ENCODE measurements at regions not wholly inside any gene's neighbourhood (a gene's known extent, or its start where the extent isn't known, plus 50 kb on each side); places are given as distances from the start of the nearest gene placed in this dataset.

GRCh38 chr9:118558891-118559290 lies 810.3 kb downstream of the BRINP1 start:
- no peaks in the 10 kb centered on the region for H3K9me3 ChIP-seq (ENCODE audit: control insufficient read depth in 2 of 3, insufficient read depth in 1 of 3, low read length in 3 of 3)
- FAIRE-seq = no peak

GRCh38 chr9:118561051-118561450 lies 808.2 kb downstream of the BRINP1 start:
- intact Hi-C loops (cut with DNase I) = no loop called here
- Histone ChIP-seq H3K27me3 (ENCODE audit: control insufficient read depth, insufficient read depth, low read length) (no peaks in the 10 kb centered on the region), H3K4me1 (ENCODE audit: control insufficient read depth in 2 of 3, insufficient read depth in 2 of 3, low read depth in 1 of 3, low read length in 3 of 3) (no peaks in the 10 kb centered on the region), H3K36me3 (ENCODE audit: control insufficient read depth in 2 of 3, insufficient read depth in 3 of 3, low read length in 3 of 3) (no peaks in the 10 kb centered on the region), H3K9me3 (ENCODE audit: control insufficient read depth in 2 of 3, insufficient read depth in 1 of 3, low read length in 3 of 3) (no peaks in the 10 kb centered on the region), H3K9ac (ENCODE audit: low read length in 3 of 3) (no peak overlapping the region), H3K4me3 (ENCODE audit: low read length in 3 of 3) (no peak overlapping the region), H3K27ac (ENCODE audit: low read depth in 2 of 2, low read length in 2 of 2) (no peak overlapping the region)
- no peak for DNase-seq
- no peak for FAIRE-seq
- TF ChIP-seq CTCF (IDR thresholded peaks at IDR 0.05; ENCODE audit: borderline replicate concordance, extremely low read depth, insufficient read depth) = no peak

More at GRCh38 chr9:118558891-118559290, 810.3 kb downstream of the BRINP1 start:
- intact Hi-C loops (cut with DNase I) = no loop called here
- Histone ChIP-seq H3K27ac (ENCODE audit: low read depth in 2 of 2, low read length in 2 of 2) (no peak overlapping the region), H3K4me3 (ENCODE audit: low read length in 3 of 3) (no peak overlapping the region), H3K27me3 (ENCODE audit: control insufficient read depth, insufficient read depth, low read length) (no peaks in the 10 kb centered on the region), H3K36me3 (ENCODE audit: control insufficient read depth in 2 of 3, insufficient read depth in 3 of 3, low read length in 3 of 3) (no peaks in the 10 kb centered on the region), H3K4me1 (ENCODE audit: control insufficient read depth in 2 of 3, insufficient read depth in 2 of 3, low read depth in 1 of 3, low read length in 3 of 3) (no peaks in the 10 kb centered on the region), H3K9ac (ENCODE audit: low read length in 3 of 3) (no peak overlapping the region)
- no peak for DNase-seq
- no peak for TF ChIP-seq CTCF (IDR thresholded peaks at IDR 0.05; ENCODE audit: borderline replicate concordance, extremely low read depth, insufficient read depth)

- TF ChIP-seq CTCF (IDR thresholded peaks at IDR 0.05; ENCODE audit: borderline replicate concordance, extremely low read depth, insufficient read depth) = no peak
- DNase-seq (no peak), FAIRE-seq (no peak)
- no peak overlapping the region for H3K9ac ChIP-seq (ENCODE audit: low read length in 3 of 3)
- no peak overlapping the region for H3K27ac ChIP-seq (ENCODE audit: low read depth in 2 of 2, low read length in 2 of 2)
- intact Hi-C loops (cut with DNase I) = no loop called here
- H3K36me3 ChIP-seq (ENCODE audit: control insufficient read depth in 2 of 3, insufficient read depth in 3 of 3, low read length in 3 of 3) = no peaks in the 10 kb centered on the region
- no peaks in the 10 kb centered on the region for H3K4me1 ChIP-seq (ENCODE audit: control insufficient read depth in 2 of 3, insufficient read depth in 2 of 3, low read depth in 1 of 3, low read length in 3 of 3)
- no peaks in the 10 kb centered on the region for H3K9me3 ChIP-seq (ENCODE audit: control insufficient read depth in 2 of 3, insufficient read depth in 1 of 3, low read length in 3 of 3)
- no peaks in the 10 kb centered on the region for H3K27me3 ChIP-seq (ENCODE audit: control insufficient read depth, insufficient read depth, low read length)
- no peak overlapping the region for H3K4me3 ChIP-seq (ENCODE audit: low read length in 3 of 3)
These were observed 805.6 kb downstream of the BRINP1 start for GRCh38 chr9:118563677-118564076.

DNA sequence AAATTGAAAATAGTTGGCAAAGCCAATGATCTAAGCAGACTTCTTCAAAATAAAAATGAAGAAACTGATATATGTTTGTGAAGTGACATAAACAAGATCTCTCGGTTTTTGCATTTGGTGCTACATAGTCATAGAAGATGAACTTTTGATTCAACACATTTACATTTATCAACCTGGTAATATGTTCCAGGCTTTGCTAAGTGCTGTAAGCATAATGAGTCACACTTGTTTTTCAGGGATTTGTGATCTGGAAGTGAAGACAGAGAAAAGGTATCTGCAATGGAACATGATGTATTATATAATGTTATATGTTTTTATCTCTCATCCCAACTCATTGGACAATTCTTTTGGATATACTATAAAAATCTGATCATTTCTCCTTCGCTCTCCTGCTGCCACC lies 801.4 kb downstream of the BRINP1 start:
- DNase-seq (no peak), FAIRE-seq (no peak)
- Histone ChIP-seq H3K27me3 (ENCODE audit: control insufficient read depth, insufficient read depth, low read length) (no peaks in the 10 kb centered on the region), H3K36me3 (ENCODE audit: control insufficient read depth in 2 of 3, insufficient read depth in 3 of 3, low read length in 3 of 3) (no peaks in the 10 kb centered on the region), H3K9ac (ENCODE audit: low read length in 3 of 3) (no peak overlapping the region), H3K4me3 (ENCODE audit: low read length in 3 of 3) (no peak overlapping the region), H3K27ac (ENCODE audit: low read depth in 2 of 2, low read length in 2 of 2) (no peak overlapping the region), H3K9me3 (ENCODE audit: control insufficient read depth in 2 of 3, insufficient read depth in 1 of 3, low read length in 3 of 3) (no peaks in the 10 kb centered on the region), H3K4me1 (ENCODE audit: control insufficient read depth in 2 of 3, insufficient read depth in 2 of 3, low read depth in 1 of 3, low read length in 3 of 3) (no peaks in the 10 kb centered on the region)
- TF ChIP-seq CTCF (IDR thresholded peaks at IDR 0.05; ENCODE audit: borderline replicate concordance, extremely low read depth, insufficient read depth) = no peak
- intact Hi-C loops (cut with DNase I) = no loop called here
